A673 (cell line): ENCODE measurements at regions not wholly inside any gene's neighbourhood (a gene's known extent, or its start where the extent isn't known, plus 50 kb on each side); places are given as distances from the start of the nearest gene placed in this dataset.

Experiments used
- EZH2 ChIP-seq: fragments of 200-600 bp; sonication (generic); IDR thresholded peaks from 2 replicates; pipeline ENCODE4 v1.6.1; 2017; ENCODE audit warnings: borderline replicate concordance, low read depth, mild to moderate bottlenecking, mixed read lengths, antibody characterized with exemption, low read length; ENCODE audit not compliant: poor library complexity, severe bottlenecking
- TF ChIP-seq, protein P1 (sequence below): fragments of 300-800, 200-600 bp; sonication (generic); conservative IDR thresholded peaks from 2 replicates; pipeline ENCODE4 v1.5.1; 2017; ENCODE audit warnings: low read depth, mild to moderate bottlenecking, antibody characterized with exemption, low read length, moderate library complexity, mixed read lengths

GRCh38 chr18:39340418-39340817, 1774.8 kb upstream of the CELF4 start:
- TF ChIP-seq, protein P1, sequence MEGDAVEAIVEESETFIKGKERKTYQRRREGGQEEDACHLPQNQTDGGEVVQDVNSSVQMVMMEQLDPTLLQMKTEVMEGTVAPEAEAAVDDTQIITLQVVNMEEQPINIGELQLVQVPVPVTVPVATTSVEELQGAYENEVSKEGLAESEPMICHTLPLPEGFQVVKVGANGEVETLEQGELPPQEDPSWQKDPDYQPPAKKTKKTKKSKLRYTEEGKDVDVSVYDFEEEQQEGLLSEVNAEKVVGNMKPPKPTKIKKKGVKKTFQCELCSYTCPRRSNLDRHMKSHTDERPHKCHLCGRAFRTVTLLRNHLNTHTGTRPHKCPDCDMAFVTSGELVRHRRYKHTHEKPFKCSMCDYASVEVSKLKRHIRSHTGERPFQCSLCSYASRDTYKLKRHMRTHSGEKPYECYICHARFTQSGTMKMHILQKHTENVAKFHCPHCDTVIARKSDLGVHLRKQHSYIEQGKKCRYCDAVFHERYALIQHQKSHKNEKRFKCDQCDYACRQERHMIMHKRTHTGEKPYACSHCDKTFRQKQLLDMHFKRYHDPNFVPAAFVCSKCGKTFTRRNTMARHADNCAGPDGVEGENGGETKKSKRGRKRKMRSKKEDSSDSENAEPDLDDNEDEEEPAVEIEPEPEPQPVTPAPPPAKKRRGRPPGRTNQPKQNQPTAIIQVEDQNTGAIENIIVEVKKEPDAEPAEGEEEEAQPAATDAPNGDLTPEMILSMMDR = no peak
- no peak for TF ChIP-seq EZH2
